NCI-H128 (cell line): ENCODE measurements at regions not wholly inside any gene's neighbourhood (a gene's known extent, or its start where the extent isn't known, plus 50 kb on each side); places are given as distances from the start of the nearest gene placed in this dataset.
"Not testable (repeated sequence)": the region's sequence is repeated elsewhere in the genome, so short reads cannot be mapped to it uniquely, and the experiment has no call there.

ENCODE experiments used
- DNase-seq: peaks from one replicate; lab custom pipeline; 2025; ENCODE audit not compliant: unreplicated experiment; lab: John Stamatoyannopoulos, UW

- no peak for DNase-seq
Observed at GRCh38 chr7:54245020-54245419, 297.2 kb upstream of the VSTM2A start.

- no peak for DNase-seq
Observed at GRCh38 chr7:54249686-54250085, 292.5 kb upstream of the VSTM2A start.

GRCh38 chr7:54252256-54253035, 289.7 kb upstream of the VSTM2A start:
- DNase-seq, result no peak

GRCh38 chr7:54253036-54253373, 289.2 kb upstream of the VSTM2A start:
- DNase-seq, result no peak

- no peak for DNase-seq
Observed at GRCh38 chr7:54255242-54255641, 286.9 kb upstream of the VSTM2A start.

- DNase-seq, result no peak
Observed at GRCh38 chr7:54259185-54259584, 283.0 kb upstream of the VSTM2A start.

GRCh38 chr7:54260941-54261371, 281.2 kb upstream of the VSTM2A start:
- DNase-seq, result no peak

GRCh38 chr7:54278847-54279246, 263.3 kb upstream of the VSTM2A start:
- DNase-seq, result no peak

- no peak for DNase-seq
Observed at GRCh38 chr7:54292171-54292925, 249.8 kb upstream of the VSTM2A start.

- no peak for DNase-seq
Observed at GRCh38 chr7:54299426-54299825, 242.7 kb upstream of the VSTM2A start.

GRCh38 chr7:54315955-54316354, 226.2 kb upstream of the VSTM2A start:
- DNase-seq, result not testable (repeated sequence)

GRCh38 chr7:54326592-54327167, 215.5 kb upstream of the VSTM2A start:
- DNase-seq, result no peak

GRCh38 chr7:54330216-54330800, 211.9 kb upstream of the VSTM2A start:
- no peak for DNase-seq

- no peak for DNase-seq
Observed at GRCh38 chr7:54331311-54331710, 210.9 kb upstream of the VSTM2A start.

- no peak for DNase-seq
Observed at GRCh38 chr7:54332301-54332700, 209.9 kb upstream of the VSTM2A start.

GRCh38 chr7:54333952-54334351, 208.2 kb upstream of the VSTM2A start:
- no peak for DNase-seq

GRCh38 chr7:54336800-54337199, 205.4 kb upstream of the VSTM2A start:
- no peak for DNase-seq

- DNase-seq, result no peak
Observed at GRCh38 chr7:54337466-54337865, 204.7 kb upstream of the VSTM2A start.

- no peak for DNase-seq
Observed at GRCh38 chr7:54338319-54338718, 203.9 kb upstream of the VSTM2A start.

- no peak for DNase-seq
Observed at GRCh38 chr7:54339073-54339472, 203.1 kb upstream of the VSTM2A start.

- DNase-seq, result no peak
Observed at GRCh38 chr7:54342458-54342857, 199.7 kb upstream of the VSTM2A start.

GRCh38 chr7:54343511-54343910, 198.7 kb upstream of the VSTM2A start:
- DNase-seq, result no peak
